HepG2 (cell line): ENCODE measurements at regions not wholly inside any gene's neighbourhood (a gene's known extent, or its start where the extent isn't known, plus 50 kb on each side); places are given as distances from the start of the nearest gene placed in this dataset.

ENCODE experiments used
- ATAC-seq: fragments of 200-7000 bp; cut with Tn5 transposase; 3 replicates; pipeline ENCODE4 v1.9.1; 2020; ENCODE audit warnings: mild to moderate bottlenecking, moderate library complexity
- BruUV-seq: library from RNA; stranded (reverse); fragments of 400-500 nt; replicated peaks from 2 replicates; lab custom pipeline; 2021; lab: Mats Ljungman, UMichigan
- CTCF ChIA-PET: fragments of 300-600 bp; formaldehyde crosslinking; extraction: SDS; loops from one replicate; lab custom pipeline; 2021; ENCODE audit warnings: low total read pairs, inconsistent platforms, low intra/inter-chr PET ratio; lab: Yijun Ruan, JAX
- POLR2A ChIA-PET: fragments of 350-600 bp; sonication (Branson Sonifier 250); formaldehyde crosslinking; loops from one replicate; lab custom pipeline; 2020; ENCODE audit warnings: antibody characterized with exemption, inconsistent platforms; lab: Yijun Ruan, JAX
- DNase-seq: peaks from one replicate; pipeline ENCODE4 v3.0.0-alpha.2; 2015; ENCODE audit warnings: low spot score
- FAIRE-seq: peaks from 3 replicates; lab custom pipeline; 2011; peaks lifted over from hg19 to GRCh38; lab: Jason Lieb, UNC
- H2AFZ ChIP-seq: one replicate; pipeline ENCODE4 v1.6.1; 2011; ENCODE audit warnings: low read length, inconsistent platforms
- H3K27ac ChIP-seq: fragments of 300-600 bp; 3 replicates; pipeline ENCODE4 v1.8.0; 2011; ENCODE audit warnings: mixed run types, mild to moderate bottlenecking, mixed read lengths, low read length, inconsistent platforms; ENCODE audit not compliant: insufficient read depth; ENCODE audit errors: extremely low read length
- H3K27me3 ChIP-seq, 2 experiments: fragments of 200-600 bp in 1 of 2; 2 replicates in 1 of 2; 3 replicates in 1 of 2; pipeline versions ENCODE4 v1.6.0 to v1.8.0; 2011; ENCODE audit warnings: low read length in 2 of 2, mild to moderate bottlenecking in 2 of 2, moderate library complexity in 2 of 2, inconsistent platforms in 1 of 2; ENCODE audit not compliant: insufficient read depth in 2 of 2, control insufficient read depth in 1 of 2
- H3K36me3 ChIP-seq, 2 experiments: fragments of 200-600 bp in 1 of 2; replicated peaks in 1 of 2; 2 replicates in 1 of 2; 3 replicates in 1 of 2; pipeline versions ENCODE4 v1.5.1 to v1.8.0; 2011; ENCODE audit warnings: low read length in 2 of 2, inconsistent platforms in 1 of 2; ENCODE audit not compliant: insufficient read depth in 2 of 2, control insufficient read depth in 1 of 2
- H3K4me1 ChIP-seq: 2 replicates; pipeline ENCODE4 v1.5.1; 2012; ENCODE audit warnings: low read length, inconsistent platforms; ENCODE audit not compliant: insufficient read depth
- H3K4me2 ChIP-seq: 2 replicates; pipeline ENCODE4 v1.6.0; 2011; ENCODE audit warnings: low read depth, low read length, inconsistent platforms
- H3K4me3 ChIP-seq, 3 experiments: fragments of 200-600 bp in 1 of 3; sonication (generic), shearing (Covaris generic) in 1 of 3; replicated peaks in 1 of 3; 2 replicates each; pipeline ENCODE4 v1.5.1; 2011 to 2016; ENCODE audit warnings: low read length in 3 of 3, inconsistent platforms in 2 of 3, low read depth in 2 of 3, mild to moderate bottlenecking in 2 of 3, control low read depth in 1 of 3, mixed read lengths in 1 of 3; ENCODE audit not compliant: insufficient read depth in 1 of 3
- H3K79me2 ChIP-seq: one replicate; pipeline ENCODE4 v1.6.1; 2011; ENCODE audit warnings: low read length, inconsistent platforms; ENCODE audit not compliant: insufficient read depth
- H3K9ac ChIP-seq: 2 replicates; pipeline ENCODE4 v1.6.0; 2011; ENCODE audit warnings: mild to moderate bottlenecking, low read depth, low read length, inconsistent platforms; ENCODE audit not compliant: insufficient read depth
- H3K9me3 ChIP-seq: 2 replicates; pipeline ENCODE4 v1.5.1; 2012; ENCODE audit warnings: mild to moderate bottlenecking, low read length
- H4K20me1 ChIP-seq: 2 replicates; pipeline ENCODE4 v1.6.0; 2011; ENCODE audit warnings: inconsistent platforms, mild to moderate bottlenecking, low read length, moderate library complexity; ENCODE audit not compliant: insufficient read depth
- FIP1L1 ChIP-seq: fragments of 200-400 bp; formaldehyde crosslinking; IDR thresholded peaks from 2 replicates; pipeline ENCODE4 v1.6.1; 2018; ENCODE audit warnings: low read depth, mild to moderate bottlenecking, low read length, moderate library complexity, borderline replicate concordance; ENCODE audit not compliant: insufficient read depth
- NAIF1 ChIP-seq: sonication (generic); formaldehyde crosslinking; IDR thresholded peaks from 2 replicates; pipeline ENCODE4 v1.5.0; 2020; ENCODE audit warnings: mild to moderate bottlenecking, missing genetic modification reagents, borderline replicate concordance
- NPAS2 ChIP-seq: sonication (generic); formaldehyde crosslinking; IDR thresholded peaks from 2 replicates; pipeline ENCODE4 v1.8.0; 2022; ENCODE audit warnings: mild to moderate bottlenecking, missing genetic modification reagents, borderline replicate concordance
- NR2C2 ChIP-seq: sonication (generic); formaldehyde crosslinking; IDR thresholded peaks from 2 replicates; pipeline ENCODE4 v1.4.0; 2020; ENCODE audit warnings: missing genetic modification reagents, mild to moderate bottlenecking, moderate library complexity, borderline replicate concordance
- SP1 ChIP-seq, 2 experiments: fragments of 450-650 bp in 1 of 2; sonication (generic) in 1 of 2; formaldehyde crosslinking in 1 of 2; IDR thresholded peaks; 2 replicates each; pipeline versions ENCODE4 v1.4.0 to v1.6.1; 2016 to 2020; ENCODE audit warnings: missing genetic modification reagents in 1 of 2
- U2AF1 ChIP-seq: fragments of 200-400 bp; formaldehyde crosslinking; optimal IDR thresholded peaks from 2 replicates; pipeline ENCODE3; 2017; ENCODE audit warnings: mild to moderate bottlenecking, low read depth, low read length
- ZBTB21 ChIP-seq: sonication (generic); formaldehyde crosslinking; IDR thresholded peaks from 2 replicates; pipeline ENCODE4 v1.4.0; 2020; ENCODE audit warnings: missing genetic modification reagents
- ZNF7 ChIP-seq: IDR thresholded peaks from 2 replicates; pipeline ENCODE4 v1.6.1; 2016; ENCODE audit warnings: missing biosample characterization, missing genetic modification reagents
- ZSCAN9 ChIP-seq: IDR thresholded peaks from 2 replicates; pipeline ENCODE4 v1.6.1; 2016; ENCODE audit warnings: borderline replicate concordance
- ZZZ3 ChIP-seq: sonication (generic); formaldehyde crosslinking; IDR thresholded peaks from 2 replicates; pipeline ENCODE4 v1.4.0; 2020; ENCODE audit warnings: missing genetic modification reagents, mild to moderate bottlenecking, borderline replicate concordance
- WGBS: methylation state at CpG from one replicate; pipeline ENCODE4 v1.1.6; 2017; ENCODE audit warnings: low lambda C conversion rate; 5-methylcytosine and 5-hydroxymethylcytosine counted together
- in situ Hi-C: cut with HindIII; loops from 2 replicates; pipeline ENCODE4 v1.10.0; 2017; ENCODE audit warnings: low pct_unique_long_range_greater_than_20kb; ENCODE audit not compliant: extremely low pct_ligation_motif_present
- intact Hi-C: fragments of 100-400 bp; cut with micrococcal nuclease; formaldehyde crosslinking; loops from one replicate; pipeline ENCODE4 v1.10.0; 2022; ENCODE audit not compliant: unreplicated experiment
- TF ChIP-seq, protein P1 (sequence below): sonication (generic); formaldehyde crosslinking; IDR thresholded peaks from 2 replicates; pipeline ENCODE4 v1.4.0; 2020; ENCODE audit warnings: missing genetic modification reagents
- TF ChIP-seq, protein P2 (sequence below), 2 experiments: sonication (generic) in 1 of 2; formaldehyde crosslinking in 1 of 2; IDR thresholded peaks; 2 replicates each; pipeline versions ENCODE4 v1.5.1 to v1.6.1; 2011 to 2020; ENCODE audit warnings: borderline replicate concordance in 1 of 2, low read depth in 1 of 2, low read length in 1 of 2, mild to moderate bottlenecking in 1 of 2, missing genetic modification reagents in 1 of 2, moderate library complexity in 1 of 2

DNA sequence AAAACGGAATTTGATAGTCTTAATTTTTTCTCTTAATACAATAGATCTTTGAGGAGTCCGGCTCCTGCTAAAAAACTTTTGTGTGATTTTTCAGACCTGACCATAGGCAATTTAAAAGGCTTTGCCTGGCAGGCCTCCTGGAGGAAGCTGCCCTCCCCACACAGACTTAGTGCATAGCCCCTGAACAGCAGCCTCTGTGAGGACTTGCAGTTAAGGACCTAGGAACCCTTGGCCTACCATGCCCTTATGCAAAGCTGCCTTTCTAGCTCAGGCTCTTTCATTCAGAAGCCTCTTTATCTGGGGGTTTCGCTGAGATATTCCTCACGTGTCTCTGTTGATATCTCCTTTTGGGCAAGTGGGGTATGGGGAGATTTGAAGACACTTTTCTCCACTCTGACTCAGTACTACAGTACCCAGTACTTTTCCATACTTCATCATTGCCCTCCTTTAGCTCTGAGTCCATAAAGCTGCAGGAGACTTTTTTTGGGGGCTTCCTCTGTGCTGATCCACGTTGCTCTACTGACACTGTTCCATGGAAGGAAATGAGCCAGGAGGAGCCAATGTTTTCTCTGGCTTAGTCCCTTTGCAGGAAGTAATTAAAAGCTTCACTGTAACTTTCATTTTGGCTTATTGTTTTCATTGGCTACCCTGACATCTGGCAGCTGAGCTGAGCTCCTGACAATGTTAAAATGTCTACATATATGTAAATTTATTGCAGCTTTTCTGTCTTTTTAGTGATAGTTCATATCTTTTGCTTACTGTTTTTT is 283.1 kb downstream of the TDRD3 start:
- in situ Hi-C loops = no loop called here
- no TSS peak for BruUV-seq
- no peak overlapping the region for H3K4me2 ChIP-seq
- H3K9me3 ChIP-seq = no peaks in the 10 kb centered on the region
- H3K79me2 ChIP-seq = no peaks in the 10 kb centered on the region
- DNase-seq (no peak), FAIRE-seq (no peak), ATAC-seq (no peak)
- ChIA-PET CTCF (no interaction called here), POLR2A (no interaction called here)
- TF ChIP-seq ZSCAN9 (CRISPR knock-in tag) = no peak
- H3K27me3 ChIP-seq = no peaks in the 10 kb centered on the region
- no peak overlapping the region for H3K9ac ChIP-seq
- H3K4me3 ChIP-seq = no peak overlapping the region
- no peaks in the 10 kb centered on the region for H3K4me1 ChIP-seq
- no peak overlapping the region for H3K27ac ChIP-seq
- no peak overlapping the region for H2AFZ ChIP-seq
- H3K36me3 ChIP-seq = no peaks in the 10 kb centered on the region
- WGBS = 13% methylated on average over 5 of the region's 5 CpGs
- intact Hi-C loops = no loop called here
- no peaks in the 10 kb centered on the region for H4K20me1 ChIP-seq

DNA sequence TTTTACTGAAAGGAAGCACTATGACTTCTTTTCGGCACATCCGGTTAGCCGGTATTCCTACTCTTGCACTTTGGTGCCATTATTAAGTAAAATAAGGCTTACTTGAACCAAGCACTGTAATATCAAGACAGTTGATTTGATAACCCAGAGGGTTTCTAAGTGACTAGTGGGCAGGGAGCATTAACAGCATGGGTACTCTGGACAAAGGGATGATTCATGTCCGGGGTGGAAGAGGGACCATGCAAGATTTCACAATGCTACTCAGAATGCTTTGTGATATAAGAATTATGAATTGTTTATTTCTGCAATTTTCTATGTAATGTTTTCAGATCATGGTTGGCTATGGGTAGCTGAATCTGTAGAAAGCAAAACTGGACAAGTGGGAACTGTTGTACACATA is 282.1 kb downstream of the TDRD3 start:
- ATAC-seq = no peak
- CTCF ChIA-PET = no interaction called here
- POLR2A ChIA-PET = no interaction called here
- no peaks in the 10 kb centered on the region for H4K20me1 ChIP-seq
- no peak for DNase-seq
- FAIRE-seq = no peak
- no peak overlapping the region for H3K4me3 ChIP-seq
- in situ Hi-C loops = no loop called here
- H3K36me3 ChIP-seq = no peaks in the 10 kb centered on the region
- TF ChIP-seq U2AF1 (no peak), ZNF7 (CRISPR knock-in tag) (no peak), NPAS2 (no peak), NR2C2 (CRISPR knock-in tag) (no peak), SP1 (IDR thresholded peaks at IDR 0.05) (no peak), SP1 (CRISPR knock-in tag; IDR thresholded peaks at IDR 0.05) (no peak), NAIF1 (no peak), ZBTB21 (no peak), ZZZ3 (CRISPR knock-in tag) (no peak), FIP1L1 (no peak)
- TF ChIP-seq, protein P1, sequence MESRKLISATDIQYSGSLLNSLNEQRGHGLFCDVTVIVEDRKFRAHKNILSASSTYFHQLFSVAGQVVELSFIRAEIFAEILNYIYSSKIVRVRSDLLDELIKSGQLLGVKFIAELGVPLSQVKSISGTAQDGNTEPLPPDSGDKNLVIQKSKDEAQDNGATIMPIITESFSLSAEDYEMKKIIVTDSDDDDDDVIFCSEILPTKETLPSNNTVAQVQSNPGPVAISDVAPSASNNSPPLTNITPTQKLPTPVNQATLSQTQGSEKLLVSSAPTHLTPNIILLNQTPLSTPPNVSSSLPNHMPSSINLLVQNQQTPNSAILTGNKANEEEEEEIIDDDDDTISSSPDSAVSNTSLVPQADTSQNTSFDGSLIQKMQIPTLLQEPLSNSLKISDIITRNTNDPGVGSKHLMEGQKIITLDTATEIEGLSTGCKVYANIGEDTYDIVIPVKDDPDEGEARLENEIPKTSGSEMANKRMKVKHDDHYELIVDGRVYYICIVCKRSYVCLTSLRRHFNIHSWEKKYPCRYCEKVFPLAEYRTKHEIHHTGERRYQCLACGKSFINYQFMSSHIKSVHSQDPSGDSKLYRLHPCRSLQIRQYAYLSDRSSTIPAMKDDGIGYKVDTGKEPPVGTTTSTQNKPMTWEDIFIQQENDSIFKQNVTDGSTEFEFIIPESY (CRISPR knock-in tag) = no peak
- TF ChIP-seq, protein P2, sequence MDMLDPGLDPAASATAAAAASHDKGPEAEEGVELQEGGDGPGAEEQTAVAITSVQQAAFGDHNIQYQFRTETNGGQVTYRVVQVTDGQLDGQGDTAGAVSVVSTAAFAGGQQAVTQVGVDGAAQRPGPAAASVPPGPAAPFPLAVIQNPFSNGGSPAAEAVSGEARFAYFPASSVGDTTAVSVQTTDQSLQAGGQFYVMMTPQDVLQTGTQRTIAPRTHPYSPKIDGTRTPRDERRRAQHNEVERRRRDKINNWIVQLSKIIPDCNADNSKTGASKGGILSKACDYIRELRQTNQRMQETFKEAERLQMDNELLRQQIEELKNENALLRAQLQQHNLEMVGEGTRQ (IDR thresholded peaks at IDR 0.05; ENCODE audit: low read depth, low read length) = no peak
- TF ChIP-seq, protein P2 (CRISPR knock-in tag; IDR thresholded peaks at IDR 0.05; ENCODE audit: borderline replicate concordance) = no peak
- no TSS peak for BruUV-seq
- H3K9ac ChIP-seq = no peak overlapping the region
- H3K9me3 ChIP-seq = no peaks in the 10 kb centered on the region
- WGBS = 46% methylated on average over 4 of the region's 4 CpGs
- intact Hi-C loops = no loop called here
- H3K4me1 ChIP-seq = no peaks in the 10 kb centered on the region
- H3K79me2 ChIP-seq = no peaks in the 10 kb centered on the region
- no peak overlapping the region for H3K4me2 ChIP-seq
- no peak overlapping the region for H3K27ac ChIP-seq
- H3K27me3 ChIP-seq = no peaks in the 10 kb centered on the region
- H2AFZ ChIP-seq = no peak overlapping the region
